IPS-18a (cell line): ENCODE measurements at regions not wholly inside any gene's neighbourhood (a gene's known extent, or its start where the extent isn't known, plus 50 kb on each side); places are given as distances from the start of the nearest gene placed in this dataset.

Source experiments
- H3K27ac ChIP-seq: one replicate; pipeline ENCODE4 v1.5.1; 2013; ENCODE audit warnings: low read length
- H3K27me3 ChIP-seq: one replicate; pipeline ENCODE4 v1.6.1; 2013; ENCODE audit warnings: mild to moderate bottlenecking, low read length; ENCODE audit not compliant: control insufficient read depth, insufficient read depth
- H3K36me3 ChIP-seq: one replicate; pipeline ENCODE4 v1.6.1; 2013; ENCODE audit warnings: low read depth, low read length; ENCODE audit not compliant: control insufficient read depth
- H3K4me1 ChIP-seq: one replicate; pipeline ENCODE4 v1.6.1; 2013; ENCODE audit warnings: low read depth, low read length; ENCODE audit not compliant: control insufficient read depth
- H3K4me3 ChIP-seq: one replicate; pipeline ENCODE4 v1.5.1; 2013; ENCODE audit warnings: low read length
- H3K9ac ChIP-seq: one replicate; pipeline ENCODE4 v1.6.1; 2013; ENCODE audit warnings: mild to moderate bottlenecking, low read length, moderate library complexity
- H3K9me3 ChIP-seq: one replicate; pipeline ENCODE4 v1.6.1; 2013; ENCODE audit warnings: low read depth, low read length; ENCODE audit not compliant: control insufficient read depth

DNA sequence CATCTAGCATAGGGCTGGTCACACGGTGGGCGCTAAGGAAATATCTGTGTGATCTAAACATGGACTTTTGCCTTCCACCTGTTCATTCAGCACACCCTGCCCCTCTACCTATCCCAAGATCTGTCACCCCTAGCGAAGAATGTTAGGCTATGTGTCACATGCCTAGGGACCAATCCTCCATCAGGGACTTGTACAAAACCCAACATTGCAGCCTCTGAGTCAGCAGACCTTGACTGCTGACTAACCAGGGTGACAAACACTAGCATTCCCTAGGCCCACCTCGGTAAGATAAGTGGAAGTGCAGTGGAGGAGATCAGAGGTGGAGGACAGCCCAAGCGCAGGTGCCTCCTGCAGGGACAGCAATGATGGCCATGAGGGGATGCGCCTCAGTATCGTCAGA lies 99.2 kb downstream of the SOX11 start:
- Histone ChIP-seq H3K27me3 (no peaks in the 10 kb centered on the region), H3K27ac (no peak overlapping the region), H3K4me3 (no peak overlapping the region), H3K36me3 (no peaks in the 10 kb centered on the region), H3K4me1 (no peaks in the 10 kb centered on the region), H3K9me3 (peaks cover 5% of the 10 kb centered on the region), H3K9ac (no peak overlapping the region)

DNA sequence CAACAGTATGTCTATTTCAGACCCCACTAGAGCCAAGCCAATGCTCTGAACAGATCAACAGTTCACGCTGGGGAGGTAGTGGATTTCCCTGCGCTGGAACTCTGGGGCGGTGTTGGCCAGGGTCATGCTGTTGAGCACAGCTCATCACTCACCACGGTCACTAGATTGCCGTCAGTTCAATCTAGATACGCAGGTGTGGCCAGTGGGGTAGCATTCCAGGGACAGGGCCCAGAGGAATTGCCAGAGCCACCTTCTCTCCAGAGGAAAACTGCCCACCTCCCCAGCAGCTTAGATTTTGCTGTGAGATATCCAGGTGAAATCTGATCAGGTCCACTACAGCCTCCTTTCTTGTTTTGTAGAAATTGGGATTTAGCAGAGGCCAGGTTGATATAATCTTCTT lies 101.8 kb downstream of the SOX11 start:
- H3K36me3 ChIP-seq = no peaks in the 10 kb centered on the region
- no peak overlapping the region for H3K27ac ChIP-seq
- no peak overlapping the region for H3K4me3 ChIP-seq
- no peaks in the 10 kb centered on the region for H3K4me1 ChIP-seq
- no peak overlapping the region for H3K9ac ChIP-seq
- H3K9me3 ChIP-seq = peaks cover 5% of the 10 kb centered on the region
- no peaks in the 10 kb centered on the region for H3K27me3 ChIP-seq

DNA sequence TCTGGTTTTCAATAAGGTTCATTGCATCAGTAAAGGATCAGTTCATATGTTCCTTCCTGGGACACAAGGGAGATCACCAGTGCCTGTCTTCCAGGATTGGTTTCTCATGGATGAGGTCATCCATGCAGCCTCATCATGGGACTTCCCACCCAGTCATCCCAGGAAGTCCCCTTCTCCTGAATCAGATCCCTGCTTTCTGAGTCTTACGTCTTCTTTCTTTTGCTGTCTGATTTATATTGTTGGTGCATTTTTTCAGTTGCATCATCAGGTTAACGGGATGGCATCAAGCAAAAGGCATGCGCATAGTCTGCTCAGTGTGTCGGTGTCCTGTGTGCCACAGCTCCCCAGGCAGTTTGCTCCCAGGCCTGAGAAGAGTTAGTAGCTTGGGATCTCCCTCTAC lies 105.9 kb downstream of the SOX11 start:
- Histone ChIP-seq H3K4me1 (no peaks in the 10 kb centered on the region), H3K4me3 (no peak overlapping the region), H3K9ac (no peak overlapping the region), H3K36me3 (no peaks in the 10 kb centered on the region), H3K27me3 (no peaks in the 10 kb centered on the region), H3K9me3 (peaks cover 9% of the 10 kb centered on the region), H3K27ac (no peak overlapping the region)

DNA sequence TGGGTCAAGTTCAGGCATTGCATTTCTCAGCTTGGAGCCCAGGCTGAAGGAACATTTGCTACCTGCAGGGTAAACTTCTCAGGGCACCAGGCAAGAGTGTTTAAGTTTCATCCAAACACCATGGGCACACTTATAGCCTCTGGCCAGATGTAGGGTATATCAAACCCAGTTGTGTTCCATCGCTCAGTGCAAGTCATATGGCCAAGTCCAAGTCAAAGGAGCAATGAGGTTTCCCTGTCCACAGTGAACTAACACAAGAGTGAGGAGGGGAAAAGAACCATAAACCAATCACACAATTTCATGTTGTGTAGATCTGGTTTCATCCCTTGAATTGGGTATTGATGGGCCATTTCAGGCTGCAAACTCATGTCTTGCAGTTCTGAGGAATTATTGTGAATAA lies 107.2 kb downstream of the SOX11 start:
- H3K4me3 ChIP-seq = no peak overlapping the region
- no peak overlapping the region for H3K9ac ChIP-seq

DNA sequence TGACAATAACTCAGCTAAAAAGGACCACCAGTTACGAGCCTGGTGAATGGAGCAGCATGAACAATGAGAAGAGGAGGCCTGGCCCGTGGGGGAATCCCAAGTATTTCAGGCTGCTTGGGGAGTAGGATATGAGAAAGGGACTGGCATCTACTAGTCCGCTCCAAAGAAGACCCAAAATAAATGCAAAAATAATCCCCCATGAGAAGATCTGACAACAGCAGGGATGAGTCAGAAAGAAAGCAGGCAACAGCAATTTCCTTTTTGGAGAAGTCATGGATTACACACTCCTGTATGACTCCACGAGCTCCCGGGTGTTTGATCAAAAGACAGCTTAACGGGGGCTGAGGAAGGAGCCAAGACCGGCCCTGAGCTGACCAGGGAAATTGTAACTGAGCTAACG lies 111.4 kb downstream of the SOX11 start:
- Histone ChIP-seq H3K27me3 (no peaks in the 10 kb centered on the region), H3K4me1 (peaks cover 10% of the 10 kb centered on the region), H3K9me3 (peaks cover 9% of the 10 kb centered on the region), H3K9ac (no peak overlapping the region), H3K36me3 (no peaks in the 10 kb centered on the region), H3K27ac (no peak overlapping the region), H3K4me3 (no peak overlapping the region)

More for the DNA sequence above, 107.2 kb downstream of the SOX11 start:
- no peaks in the 10 kb centered on the region for H3K27me3 ChIP-seq
- H3K27ac ChIP-seq = no peak overlapping the region
- peaks cover 9% of the 10 kb centered on the region for H3K9me3 ChIP-seq
- no peaks in the 10 kb centered on the region for H3K36me3 ChIP-seq
- H3K4me1 ChIP-seq = peaks cover 10% of the 10 kb centered on the region

DNA sequence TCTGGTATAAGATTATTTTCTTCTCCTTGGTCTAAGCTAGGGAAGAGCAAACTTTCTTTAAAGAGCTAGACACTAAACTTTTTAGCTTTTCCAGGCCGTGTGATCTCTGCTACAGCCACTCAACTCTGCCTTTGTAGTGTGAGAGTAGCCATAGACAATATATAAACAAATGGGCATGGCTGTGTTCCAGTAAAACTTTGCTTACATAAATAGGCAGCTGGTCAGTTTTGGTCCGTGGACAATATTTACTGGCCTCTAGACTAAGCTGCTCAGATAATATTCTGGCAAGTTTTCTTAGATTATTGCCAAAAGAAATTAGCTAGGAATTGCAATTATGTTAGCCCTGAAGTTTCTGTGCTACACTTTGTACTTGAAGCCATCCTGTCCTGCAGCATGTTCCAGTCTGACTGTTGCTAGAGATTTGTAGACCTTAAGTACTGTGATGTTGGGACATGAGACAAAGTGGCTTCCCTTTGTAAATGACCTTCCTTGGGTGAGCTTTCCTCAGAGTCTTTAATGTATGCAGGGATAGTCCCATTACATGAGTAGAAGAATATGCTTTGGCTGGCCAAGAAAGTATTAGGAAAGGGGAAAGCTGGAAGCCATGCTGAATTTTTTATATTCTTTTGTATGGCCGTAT lies 126.9 kb downstream of the SOX11 start:
- H3K27me3 ChIP-seq = no peaks in the 10 kb centered on the region
- no peak overlapping the region for H3K4me3 ChIP-seq
- no peak overlapping the region for H3K9ac ChIP-seq
- H3K27ac ChIP-seq = no peak overlapping the region
- H3K9me3 ChIP-seq = no peaks in the 10 kb centered on the region
- no peaks in the 10 kb centered on the region for H3K36me3 ChIP-seq
- H3K4me1 ChIP-seq = peaks cover 3% of the 10 kb centered on the region

DNA sequence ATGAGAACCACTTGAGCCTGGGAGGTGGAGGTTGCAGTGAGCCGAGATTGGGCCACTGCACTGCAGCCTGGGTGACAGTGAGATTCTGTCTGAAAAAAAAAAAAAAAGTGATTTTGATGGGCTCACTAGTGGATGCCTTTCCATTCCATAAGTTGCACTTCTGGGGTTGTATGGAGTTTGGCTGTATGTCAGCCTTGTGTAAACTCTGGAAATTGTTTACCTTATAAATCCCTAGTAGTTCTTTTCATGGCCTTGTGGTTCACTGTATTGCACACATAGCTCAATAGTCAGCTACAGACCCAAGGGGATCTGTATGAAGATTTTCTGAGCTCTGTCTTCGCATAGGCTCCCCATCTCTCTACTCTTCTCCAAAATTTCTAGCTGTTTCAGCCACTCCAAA lies 131.9 kb downstream of the SOX11 start:
- H3K4me1 ChIP-seq = peaks cover 3% of the 10 kb centered on the region
- H3K4me3 ChIP-seq = no peak overlapping the region
- peaks cover 8% of the 10 kb centered on the region for H3K9me3 ChIP-seq
- no peaks in the 10 kb centered on the region for H3K36me3 ChIP-seq
- no peak overlapping the region for H3K27ac ChIP-seq
- H3K9ac ChIP-seq = no peak overlapping the region
- no peaks in the 10 kb centered on the region for H3K27me3 ChIP-seq

DNA sequence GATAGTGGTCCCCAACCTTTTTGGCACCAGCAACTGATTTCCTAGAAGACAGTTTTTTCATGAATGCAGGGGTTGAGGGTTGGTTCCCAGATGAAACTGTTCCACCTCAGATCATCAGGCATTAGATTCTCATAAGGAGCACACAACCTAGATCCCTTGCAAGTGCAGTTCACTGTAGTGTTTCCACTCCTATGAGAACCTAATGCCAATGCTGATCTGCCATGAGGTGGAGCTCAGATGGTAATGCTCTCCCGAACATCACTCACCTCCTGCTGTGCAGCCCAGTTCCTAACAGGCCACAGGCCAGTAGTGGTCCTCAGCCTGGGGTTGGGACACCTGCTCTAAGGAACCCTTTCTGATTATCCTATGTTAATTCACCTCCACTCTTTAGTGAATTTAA lies 133.5 kb downstream of the SOX11 start:
- Histone ChIP-seq H3K27ac (no peak overlapping the region), H3K27me3 (no peaks in the 10 kb centered on the region), H3K9me3 (peaks cover 8% of the 10 kb centered on the region), H3K36me3 (no peaks in the 10 kb centered on the region), H3K9ac (no peak overlapping the region), H3K4me3 (no peak overlapping the region), H3K4me1 (peaks cover 3% of the 10 kb centered on the region)

DNA sequence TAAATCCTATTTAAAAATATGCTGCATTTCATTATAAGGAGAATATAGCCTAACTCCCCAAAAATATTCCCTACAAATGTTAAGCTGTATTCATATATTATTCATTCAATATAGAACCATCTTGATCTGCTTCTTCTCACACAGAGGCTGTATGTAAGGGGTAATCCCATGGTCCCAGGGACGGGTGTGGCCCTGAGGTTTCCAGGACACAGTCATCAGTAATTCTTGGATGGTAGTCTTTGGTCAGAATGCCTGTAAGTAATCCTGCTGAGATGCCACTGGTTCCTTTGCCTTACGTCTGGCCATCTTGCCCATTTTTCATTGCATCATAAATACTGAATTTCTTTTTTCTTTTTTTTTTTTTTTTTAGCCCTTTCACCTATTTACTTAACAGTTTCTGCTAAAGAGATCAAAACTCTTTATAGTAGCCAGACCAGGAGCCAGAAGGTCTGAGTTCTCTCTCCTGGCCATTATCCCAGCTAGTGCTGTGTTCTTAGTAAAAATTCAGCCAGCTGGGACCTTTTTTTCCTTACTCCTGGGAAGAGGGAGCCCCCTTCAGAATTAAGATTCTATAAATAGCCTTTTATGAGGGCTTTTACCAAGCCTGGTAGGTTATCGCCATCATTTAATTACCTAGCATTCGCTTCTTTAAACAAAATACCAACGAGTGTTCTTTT lies 134.9 kb downstream of the SOX11 start:
- no peaks in the 10 kb centered on the region for H3K36me3 ChIP-seq
- no peaks in the 10 kb centered on the region for H3K4me1 ChIP-seq
- H3K9me3 ChIP-seq = peaks cover 8% of the 10 kb centered on the region
- no peak overlapping the region for H3K9ac ChIP-seq
- H3K27me3 ChIP-seq = no peaks in the 10 kb centered on the region
- no peak overlapping the region for H3K27ac ChIP-seq
- no peak overlapping the region for H3K4me3 ChIP-seq

DNA sequence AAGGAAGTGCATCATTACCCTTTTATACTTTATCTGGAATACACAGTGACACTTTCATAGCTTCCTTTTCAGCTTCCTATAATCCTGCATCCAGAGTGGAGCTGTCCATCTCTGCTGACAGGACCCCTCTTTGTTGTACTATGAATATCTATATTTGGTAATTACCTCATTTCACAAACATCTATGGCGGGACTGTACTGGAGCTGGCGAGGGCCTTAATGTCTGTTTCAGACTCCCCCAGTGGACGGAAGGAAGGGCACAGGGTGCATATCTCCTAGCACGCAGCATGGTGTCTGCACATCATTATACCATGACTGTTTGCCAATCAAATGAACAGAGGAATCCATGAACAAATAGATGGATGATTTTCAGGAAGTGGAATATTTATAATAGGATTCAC lies 142.3 kb downstream of the SOX11 start:
- H3K27ac ChIP-seq = no peak overlapping the region
- no peaks in the 10 kb centered on the region for H3K27me3 ChIP-seq
- no peak overlapping the region for H3K9ac ChIP-seq
- H3K4me3 ChIP-seq = no peak overlapping the region
- H3K9me3 ChIP-seq = no peaks in the 10 kb centered on the region
- peaks cover 2% of the 10 kb centered on the region for H3K4me1 ChIP-seq
- H3K36me3 ChIP-seq = no peaks in the 10 kb centered on the region

DNA sequence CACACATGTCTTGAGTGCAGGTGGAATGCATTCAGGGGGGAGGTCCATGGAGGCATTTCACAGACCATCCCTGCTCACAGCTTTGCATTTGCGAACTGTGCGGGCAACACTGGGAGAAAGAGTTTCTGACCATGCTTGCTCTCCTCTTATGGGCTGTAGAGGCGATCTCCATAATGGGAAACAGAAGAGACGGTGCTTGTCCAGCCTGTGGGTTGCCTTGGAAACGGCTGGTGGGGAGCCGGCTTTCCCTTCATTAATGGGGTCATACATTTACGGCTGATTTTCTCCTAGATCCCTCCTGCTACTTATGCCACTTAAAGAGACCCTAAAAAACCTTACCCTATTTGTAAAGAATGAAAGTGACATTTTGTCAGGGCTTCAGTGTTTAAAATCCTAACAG lies 147.4 kb downstream of the SOX11 start:
- Histone ChIP-seq H3K4me3 (no peak overlapping the region), H3K27me3 (no peaks in the 10 kb centered on the region), H3K27ac (no peak overlapping the region), H3K9ac (no peak overlapping the region), H3K9me3 (no peaks in the 10 kb centered on the region), H3K4me1 (peaks cover 6% of the 10 kb centered on the region), H3K36me3 (no peaks in the 10 kb centered on the region)

DNA sequence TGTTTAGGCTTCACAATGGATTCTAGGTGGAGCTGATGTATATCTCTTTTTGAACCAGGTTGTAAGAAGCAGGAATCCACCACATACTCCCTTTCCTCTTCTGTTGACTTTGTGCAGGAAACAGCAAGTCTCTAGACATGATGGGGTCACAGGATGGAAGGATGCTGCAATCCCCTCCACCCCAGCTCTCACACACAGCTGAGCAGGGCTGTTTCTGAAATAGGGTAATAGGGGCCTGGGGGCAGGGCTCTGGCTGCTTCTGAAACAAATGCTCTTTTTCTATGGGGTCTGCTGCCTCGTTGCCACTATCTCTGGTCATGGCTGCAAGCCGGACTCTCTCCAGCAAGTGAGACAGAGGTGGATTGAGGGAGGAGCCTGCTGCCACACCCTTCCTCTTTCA lies 148.9 kb downstream of the SOX11 start:
- no peaks in the 10 kb centered on the region for H3K27me3 ChIP-seq
- H3K27ac ChIP-seq = no peak overlapping the region
- H3K4me3 ChIP-seq = no peak overlapping the region
- H3K36me3 ChIP-seq = no peaks in the 10 kb centered on the region
- H3K4me1 ChIP-seq = peaks cover 6% of the 10 kb centered on the region
- H3K9me3 ChIP-seq = no peaks in the 10 kb centered on the region
- no peak overlapping the region for H3K9ac ChIP-seq
